CD14-positive monocyte (primary cell): ENCODE measurements at regions not wholly inside any gene's neighbourhood (a gene's known extent, or its start where the extent isn't known, plus 50 kb on each side); places are given as distances from the start of the nearest gene placed in this dataset.

Experiments
- DNase-seq, 3 donors: peaks; one replicate each; pipeline ENCODE4 v3.0.0-alpha.2; 2011 to 2022
- H2AFZ ChIP-seq: 2 replicates; pipeline ENCODE4 v1.6.0; 2012; ENCODE audit warnings: mild to moderate bottlenecking, low read depth, low read length, inconsistent platforms; ENCODE audit not compliant: insufficient read depth, poor library complexity, severe bottlenecking
- H3K27ac ChIP-seq, 2 donors: 1 replicate in 1 of 2; 2 replicates in 1 of 2; pipeline ENCODE4 v1.5.1; 2012 to 2013; ENCODE audit warnings: low read length in 2 of 2, control low read depth in 1 of 2, inconsistent platforms in 1 of 2, low read depth in 1 of 2, mild to moderate bottlenecking in 1 of 2
- H3K27me3 ChIP-seq, 2 donors: one replicate each; pipeline versions ENCODE4 v1.6.0 to v1.6.1; 2011 to 2013; ENCODE audit warnings: low read length in 2 of 2; ENCODE audit not compliant: control insufficient read depth in 2 of 2, insufficient read depth in 2 of 2
- H3K36me3 ChIP-seq, 2 donors: replicated peaks in 1 of 2; 1 replicate in 1 of 2; 2 replicates in 1 of 2; pipeline versions ENCODE4 v1.5.1 to v1.6.1; 2012 to 2013; ENCODE audit warnings: low read length in 2 of 2, control low read depth in 1 of 2, inconsistent platforms in 1 of 2, mild to moderate bottlenecking in 1 of 2; ENCODE audit not compliant: insufficient read depth in 2 of 2, control insufficient read depth in 1 of 2
- H3K4me1 ChIP-seq, 2 donors: 1 replicate in 1 of 2; 2 replicates in 1 of 2; pipeline versions ENCODE4 v1.5.1 to v1.6.1; 2012 to 2013; ENCODE audit warnings: low read length in 2 of 2, control low read depth in 1 of 2, inconsistent platforms in 1 of 2, mild to moderate bottlenecking in 1 of 2, moderate library complexity in 1 of 2; ENCODE audit not compliant: insufficient read depth in 2 of 2, control insufficient read depth in 1 of 2
- H3K4me2 ChIP-seq: replicated peaks from 2 replicates; pipeline ENCODE3; 2012; ENCODE audit warnings: low read length, moderate library complexity, mild to moderate bottlenecking; ENCODE audit not compliant: poor library complexity, severe bottlenecking; ENCODE audit errors: extremely low read depth
- H3K4me3 ChIP-seq, 3 experiments: fragments of 200-600 bp in 1 of 3; sonication (generic) in 1 of 3; replicated peaks in 1 of 3; 1 replicate in 2 of 3; 2 replicates in 1 of 3; pipeline ENCODE4 v1.5.1; 2011 to 2013; ENCODE audit warnings: low read length in 3 of 3, mild to moderate bottlenecking in 3 of 3, control low read depth in 2 of 3, low read depth in 2 of 3, inconsistent platforms in 1 of 3, moderate library complexity in 1 of 3
- H3K79me2 ChIP-seq: 2 replicates; pipeline ENCODE4 v1.6.0; 2012; ENCODE audit warnings: mild to moderate bottlenecking, control low read depth, inconsistent platforms, low read length, moderate library complexity; ENCODE audit not compliant: insufficient read depth
- H3K9ac ChIP-seq: 2 replicates; pipeline ENCODE4 v1.6.0; 2017; ENCODE audit warnings: low read length, mild to moderate bottlenecking; ENCODE audit not compliant: insufficient read depth, poor library complexity, severe bottlenecking
- H3K9me3 ChIP-seq, 2 donors: replicated peaks in 1 of 2; 1 replicate in 1 of 2; 2 replicates in 1 of 2; pipeline versions ENCODE4 v1.5.1 to v1.6.1; 2012 to 2013; ENCODE audit warnings: low read length in 2 of 2, control low read depth in 1 of 2; ENCODE audit not compliant: control insufficient read depth in 1 of 2, insufficient read depth in 1 of 2
- H4K20me1 ChIP-seq: 2 replicates; pipeline ENCODE4 v1.6.0; 2012; ENCODE audit warnings: mild to moderate bottlenecking, low read length, control low read depth, moderate library complexity; ENCODE audit not compliant: insufficient read depth
- H3K27ac Mint-ChIP-seq, 7 donors: one replicate each; pipeline ENCODE4 v1.8.0; 2020; ENCODE audit warnings: mild to moderate bottlenecking in 7 of 7, mixed read lengths in 7 of 7, moderate library complexity in 6 of 7, inconsistent platforms in 2 of 7
- H3K27me3 Mint-ChIP-seq, 3 donors: one replicate each; pipeline ENCODE4 v1.8.0; 2021 to 2022; ENCODE audit warnings: low read depth in 3 of 3, mild to moderate bottlenecking in 3 of 3, mixed read lengths in 3 of 3, moderate library complexity in 3 of 3, inconsistent platforms in 1 of 3
- H3K36me3 Mint-ChIP-seq, 2 donors: one replicate each; pipeline ENCODE4 v1.8.0; 2020; ENCODE audit warnings: mixed read lengths in 2 of 2, inconsistent platforms in 1 of 2, mild to moderate bottlenecking in 1 of 2
- H3K4me1 Mint-ChIP-seq: one replicate; pipeline ENCODE4 v1.8.0; 2020; ENCODE audit warnings: mild to moderate bottlenecking, mixed read lengths
- H3K4me3 Mint-ChIP-seq, 2 donors: one replicate each; pipeline ENCODE4 v1.8.0; 2020; ENCODE audit warnings: mild to moderate bottlenecking in 2 of 2, mixed read lengths in 2 of 2, moderate library complexity in 1 of 2
- H3K9me3 Mint-ChIP-seq, 7 donors: one replicate each; pipeline ENCODE4 v1.8.0; 2020 to 2022; ENCODE audit warnings: mixed read lengths in 7 of 7, mild to moderate bottlenecking in 6 of 7, moderate library complexity in 6 of 7, inconsistent platforms in 2 of 7
- CTCF ChIP-seq: fragments of 200-600 bp; IDR thresholded peaks from one replicate; pipeline ENCODE4 v1.8.0; 2022; ENCODE audit warnings: antibody characterized with exemption, mild to moderate bottlenecking
- WGBS: methylation state at CpG from one replicate; pipeline ENCODE4 v1.1.5; 2013; ENCODE audit warnings: missing lambda C conversion rate; ENCODE audit not compliant: insufficient coverage; 5-methylcytosine and 5-hydroxymethylcytosine counted together
- intact Hi-C, 2 donors: fragments of 100-400 bp; cut with micrococcal nuclease; formaldehyde crosslinking; loops; one replicate each; pipeline versions ENCODE4 v1.15.0 to v1.15.1; 2023

DNA sequence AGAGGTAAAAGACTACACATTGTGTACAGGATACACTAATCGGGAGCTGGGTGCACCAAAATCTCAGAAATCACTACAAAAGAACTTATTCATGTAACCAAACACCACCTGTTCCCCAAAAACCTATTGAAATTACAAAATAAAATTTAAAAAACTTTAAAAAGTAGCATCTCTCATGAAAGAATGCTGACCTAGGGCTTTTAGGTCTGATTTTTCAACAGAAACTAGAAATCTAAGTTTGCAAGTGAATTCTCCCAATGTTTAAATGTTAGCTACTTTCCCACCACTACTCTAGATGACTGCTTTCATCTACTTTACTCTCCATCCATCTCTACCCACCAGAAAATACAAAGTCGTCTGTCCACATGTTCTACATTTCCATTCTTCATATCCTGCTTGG lies 1447.7 kb downstream of the RPA4 start:
- Mint-ChIP-seq H3K27ac (no peak overlapping the region), H3K27me3 (no peaks in the 10 kb centered on the region), H3K4me1 (no peaks in the 10 kb centered on the region), H3K36me3 (no peaks in the 10 kb centered on the region), H3K9me3 (peaks cover 0 to 4% (median 0%) of the 10 kb centered on the region in 7 donors), H3K4me3 (no peak overlapping the region)
- Histone ChIP-seq H3K9me3 (no peaks in the 10 kb centered on the region), H3K27me3 (no peaks in the 10 kb centered on the region), H3K27ac (no peak overlapping the region), H2AFZ (no peak overlapping the region), H4K20me1 (no peaks in the 10 kb centered on the region), H3K4me2 (no peak overlapping the region), H3K9ac (no peak overlapping the region), H3K36me3 (no peaks in the 10 kb centered on the region), H3K4me1 (no peaks in the 10 kb centered on the region), H3K4me3 (no peak overlapping the region), H3K79me2 (no peaks in the 10 kb centered on the region)
- no peak for DNase-seq
- TF ChIP-seq CTCF: no peak
- WGBS: no CpG with 5 or more reads among the region's 2 CpGs
- intact Hi-C loops: no loop called here

DNA sequence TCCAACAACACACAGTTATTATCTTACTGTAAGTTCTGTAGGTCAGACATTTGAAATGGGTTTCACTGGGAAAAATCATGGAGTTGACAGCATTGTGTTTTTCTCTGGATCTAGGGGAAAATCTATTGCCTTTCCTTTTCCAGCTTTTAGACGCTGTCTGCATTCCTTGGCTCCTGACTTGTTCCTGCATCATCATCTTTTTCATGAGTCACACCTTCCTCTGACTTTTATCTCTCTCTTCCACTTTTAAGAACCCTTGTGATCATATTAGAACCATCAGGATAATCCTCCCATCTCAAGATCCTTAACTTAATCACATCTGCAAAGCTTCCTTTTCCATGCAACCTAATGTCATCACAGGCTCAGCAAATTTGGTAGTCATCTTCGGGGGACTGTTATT lies 1454.8 kb downstream of the RPA4 start:
- Histone ChIP-seq H3K27ac (no peak overlapping the region), H3K9ac (no peak overlapping the region), H3K4me1 (no peaks in the 10 kb centered on the region), H3K36me3 (no peaks in the 10 kb centered on the region), H3K79me2 (no peaks in the 10 kb centered on the region), H3K4me3 (no peak overlapping the region), H4K20me1 (no peaks in the 10 kb centered on the region), H3K4me2 (no peak overlapping the region), H3K27me3 (no peaks in the 10 kb centered on the region), H3K9me3 (peaks cover 0 to 7% of the 10 kb centered on the region in 2 donors), H2AFZ (no peak overlapping the region)
- TF ChIP-seq CTCF: no peak
- intact Hi-C loops: no loop called here
- WGBS: no CpG with 5 or more reads among the region's 2 CpGs
- no peaks in the 10 kb centered on the region for H3K27me3 Mint-ChIP-seq
- peaks cover 0 to 7% (median under 1%) of the 10 kb centered on the region in 7 donors for H3K9me3 Mint-ChIP-seq
- no peak for DNase-seq
- no peak overlapping the region for H3K27ac Mint-ChIP-seq
- H3K4me3 Mint-ChIP-seq: no peak overlapping the region
- H3K4me1 Mint-ChIP-seq: no peaks in the 10 kb centered on the region
- H3K36me3 Mint-ChIP-seq: no peaks in the 10 kb centered on the region
